C4-2B (cell line): ENCODE measurements at regions not wholly inside any gene's neighbourhood (a gene's known extent, or its start where the extent isn't known, plus 50 kb on each side); places are given as distances from the start of the nearest gene placed in this dataset.

Experiments
- CTCF ChIP-seq: fragments of 450-650 bp; conservative IDR thresholded peaks from 2 replicates; pipeline ENCODE4 v1.5.1; 2017; ENCODE audit warnings: mild to moderate bottlenecking
- ZFX ChIP-seq: fragments of 450-650 bp; IDR thresholded peaks from 2 replicates; pipeline ENCODE4 v1.6.1; 2017

- TF ChIP-seq CTCF (no peak), ZFX (no peak)
Observed at GRCh38 chr7:26492816-26493215, 201.2 kb downstream of the SNX10 start.
